ENCODE measurements at regions not wholly inside any gene's neighbourhood (a gene's known extent, or its start where the extent isn't known, plus 50 kb on each side); places are given as distances from the start of the nearest gene placed in this dataset.

DNA sequence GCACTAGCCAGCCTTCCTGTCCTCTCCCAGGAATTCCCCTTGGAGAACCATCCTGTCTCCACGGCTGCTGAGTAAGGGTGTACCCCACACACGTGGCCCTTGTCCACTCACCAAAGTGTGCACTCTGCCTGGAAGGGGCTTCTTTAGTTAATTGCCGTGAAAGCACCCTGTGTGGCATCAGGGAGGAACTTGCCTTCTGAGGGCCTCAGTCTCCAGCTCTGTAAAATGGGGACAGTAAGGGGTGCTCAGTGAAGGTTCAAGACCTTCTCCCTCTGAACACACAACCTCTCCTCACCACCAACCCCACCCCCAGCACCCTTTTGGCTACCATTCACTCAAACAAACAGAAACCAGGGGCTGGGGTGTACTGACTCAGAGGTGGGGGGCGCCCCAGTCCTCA lies 59.1 kb upstream of the LHX1 start:
- H3K27me3 Mint-ChIP-seq, result peaks cover 28% of the 10 kb centered on the region
- no peak overlapping the region for H3K27ac Mint-ChIP-seq
- H3K36me3 Mint-ChIP-seq (ENCODE audit: low read depth), result no peaks in the 10 kb centered on the region
- ChIA-PET POLR2A (no interaction called here), CTCF (no interaction called here)
- DNase-seq (no peak), ATAC-seq (no peak)
- intact Hi-C loops (cut with DNase I, micrococcal nuclease), result no loop called here
- H3K4me1 Mint-ChIP-seq, result peaks cover 5% of the 10 kb centered on the region
- H3K9me3 Mint-ChIP-seq (ENCODE audit: low read depth), result peaks cover 10% of the 10 kb centered on the region
- no peak overlapping the region for H3K4me3 Mint-ChIP-seq

DNA sequence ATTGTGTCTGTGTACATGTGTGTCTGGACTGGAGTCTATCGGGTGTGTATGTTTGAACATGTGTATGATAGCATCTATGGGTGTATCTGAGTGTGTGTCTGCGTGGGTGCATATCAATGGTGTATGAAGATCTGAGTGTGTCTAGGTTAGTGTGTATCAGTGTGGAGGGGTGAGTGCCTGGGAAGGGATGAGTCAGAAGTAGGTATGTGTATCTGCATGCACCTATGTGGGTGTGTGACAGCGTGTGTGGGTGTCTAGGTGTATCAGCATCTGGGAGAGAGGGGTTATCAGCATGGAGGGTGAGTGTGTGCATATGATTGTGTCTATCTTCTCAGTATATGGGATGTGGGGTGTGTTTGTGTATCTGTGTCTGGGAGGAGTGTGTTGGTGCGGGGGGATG lies 58.2 kb upstream of the LHX1 start:
- Mint-ChIP-seq H3K9me3 (ENCODE audit: low read depth) (peaks cover 10% of the 10 kb centered on the region), H3K27ac (no peak overlapping the region), H3K4me1 (peaks cover 5% of the 10 kb centered on the region), H3K4me3 (no peak overlapping the region), H3K27me3 (peaks cover 27% of the 10 kb centered on the region), H3K36me3 (ENCODE audit: low read depth) (no peaks in the 10 kb centered on the region)
- intact Hi-C loops (cut with DNase I, micrococcal nuclease), result no loop called here
- peak; percentile 79 for ATAC-seq
- CTCF ChIA-PET, result no interaction called here
- no peak for DNase-seq
- POLR2A ChIA-PET, result no interaction called here

DNA sequence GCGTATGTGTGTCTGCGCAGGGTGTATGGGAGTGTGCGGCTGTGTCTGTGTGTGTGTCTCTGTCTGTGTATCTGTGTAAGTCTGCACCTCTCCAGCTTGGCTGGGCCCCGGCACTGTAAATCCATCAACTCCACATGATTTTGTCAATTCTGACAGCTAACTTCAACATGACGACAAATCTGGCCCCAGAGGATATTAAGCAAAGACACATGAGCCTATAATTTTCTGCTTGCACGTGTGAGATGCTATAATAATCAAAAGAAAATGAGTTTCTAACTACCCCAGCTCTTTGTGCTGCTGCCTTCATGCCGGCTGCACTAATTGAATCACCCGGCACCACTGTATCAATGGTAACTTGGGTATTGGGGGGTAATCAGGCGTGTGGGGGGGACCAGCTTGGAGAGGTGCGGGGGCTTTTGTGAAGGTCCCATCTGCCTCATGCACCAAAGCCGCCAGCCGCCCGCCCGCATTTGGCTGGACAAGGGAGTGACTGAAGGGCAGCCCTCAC lies 57.6 kb upstream of the LHX1 start:
- ATAC-seq (no peak), DNase-seq (no peak)
- Mint-ChIP-seq H3K27me3 (peaks cover 29% of the 10 kb centered on the region), H3K9me3 (ENCODE audit: low read depth) (peaks cover 10% of the 10 kb centered on the region), H3K36me3 (ENCODE audit: low read depth) (no peaks in the 10 kb centered on the region), H3K27ac (no peak overlapping the region), H3K4me1 (peaks cover 5% of the 10 kb centered on the region), H3K4me3 (no peak overlapping the region)
- CTCF ChIA-PET, result no interaction called here
- POLR2A ChIA-PET, result no interaction called here
- intact Hi-C loops (cut with DNase I, micrococcal nuclease), result loop anchor here in 1 of 2 experiments (10.0 kb wide), 1 partner anchor 55 kb away; no protein-coding TSS in a partner anchor

DNA sequence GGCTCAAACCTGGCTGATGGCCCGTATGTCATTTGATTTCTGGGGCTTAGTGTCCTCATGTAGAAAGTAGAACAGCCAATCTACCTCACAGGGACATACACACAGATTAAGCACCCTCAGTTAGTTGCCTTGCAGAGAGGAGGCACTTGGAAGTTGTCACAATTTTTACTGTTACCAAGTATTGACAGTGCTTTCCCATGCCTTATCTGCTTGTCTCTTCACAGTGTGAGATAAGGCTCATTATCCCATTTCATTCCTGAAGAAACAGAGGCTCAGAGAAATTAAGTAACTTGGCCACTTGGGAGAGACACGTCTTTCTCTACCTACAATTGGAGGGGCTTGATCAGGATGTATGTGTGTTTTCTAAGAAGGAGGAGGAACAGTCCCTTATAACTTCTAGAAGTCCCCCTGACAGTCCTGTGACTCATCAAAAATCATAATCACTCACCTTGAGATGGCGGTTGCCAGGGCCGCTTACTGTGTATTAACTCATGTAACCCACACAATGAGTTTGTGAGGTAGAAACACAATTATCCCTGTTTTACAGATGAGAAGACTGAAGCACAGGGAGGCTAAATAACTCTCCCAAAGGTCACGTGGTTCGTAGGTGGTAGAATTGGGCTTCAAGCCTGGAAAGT lies 56.9 kb upstream of the LHX1 start:
- no peak overlapping the region for H3K4me3 Mint-ChIP-seq
- intact Hi-C loops (cut with DNase I, micrococcal nuclease), result loop anchor here in 1 of 2 experiments (10.0 kb wide), 1 partner anchor 56 kb away; no protein-coding TSS in a partner anchor
- DNase-seq (peak; percentile 29), ATAC-seq (peak; percentile 51)
- H3K9me3 Mint-ChIP-seq (ENCODE audit: low read depth), result peaks cover 10% of the 10 kb centered on the region
- POLR2A ChIA-PET, result no interaction called here
- H3K36me3 Mint-ChIP-seq (ENCODE audit: low read depth), result no peaks in the 10 kb centered on the region
- peaks cover 5% of the 10 kb centered on the region for H3K4me1 Mint-ChIP-seq
- CTCF ChIA-PET, result no interaction called here
- H3K27me3 Mint-ChIP-seq, result peaks cover 31% of the 10 kb centered on the region
- H3K27ac Mint-ChIP-seq, result no peak overlapping the region

DNA sequence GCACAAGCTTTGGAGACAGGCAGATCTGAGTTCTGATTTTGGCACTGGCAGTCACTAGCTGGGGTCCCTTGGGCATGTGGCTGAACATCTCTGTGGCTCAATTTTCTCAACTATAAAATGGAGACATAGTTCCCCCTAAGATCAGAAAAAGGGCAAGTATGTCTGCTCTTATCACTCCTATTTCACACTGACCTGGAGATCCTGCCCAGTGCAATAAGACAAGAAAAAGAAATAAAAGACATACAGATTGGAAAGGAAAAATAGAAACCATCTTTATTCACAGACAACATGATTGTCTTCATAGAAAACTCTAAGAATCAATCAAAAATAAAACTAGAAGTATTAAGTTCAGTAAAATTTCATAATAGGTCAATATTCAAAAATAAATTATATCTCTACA lies 56.0 kb upstream of the LHX1 start:
- ChIA-PET POLR2A (no interaction called here), CTCF (no interaction called here)
- H3K9me3 Mint-ChIP-seq (ENCODE audit: low read depth), result peaks cover 10% of the 10 kb centered on the region
- DNase-seq (no peak), ATAC-seq (no peak)
- H3K36me3 Mint-ChIP-seq (ENCODE audit: low read depth), result no peaks in the 10 kb centered on the region
- no peak overlapping the region for H3K27ac Mint-ChIP-seq
- H3K27me3 Mint-ChIP-seq, result peaks cover 37% of the 10 kb centered on the region
- no peak overlapping the region for H3K4me3 Mint-ChIP-seq
- intact Hi-C loops (cut with DNase I, micrococcal nuclease), result loop anchor here in 1 of 2 experiments (10.0 kb wide), 1 partner anchor 57 kb away; no protein-coding TSS in a partner anchor
- H3K4me1 Mint-ChIP-seq, result peaks cover 5% of the 10 kb centered on the region

DNA sequence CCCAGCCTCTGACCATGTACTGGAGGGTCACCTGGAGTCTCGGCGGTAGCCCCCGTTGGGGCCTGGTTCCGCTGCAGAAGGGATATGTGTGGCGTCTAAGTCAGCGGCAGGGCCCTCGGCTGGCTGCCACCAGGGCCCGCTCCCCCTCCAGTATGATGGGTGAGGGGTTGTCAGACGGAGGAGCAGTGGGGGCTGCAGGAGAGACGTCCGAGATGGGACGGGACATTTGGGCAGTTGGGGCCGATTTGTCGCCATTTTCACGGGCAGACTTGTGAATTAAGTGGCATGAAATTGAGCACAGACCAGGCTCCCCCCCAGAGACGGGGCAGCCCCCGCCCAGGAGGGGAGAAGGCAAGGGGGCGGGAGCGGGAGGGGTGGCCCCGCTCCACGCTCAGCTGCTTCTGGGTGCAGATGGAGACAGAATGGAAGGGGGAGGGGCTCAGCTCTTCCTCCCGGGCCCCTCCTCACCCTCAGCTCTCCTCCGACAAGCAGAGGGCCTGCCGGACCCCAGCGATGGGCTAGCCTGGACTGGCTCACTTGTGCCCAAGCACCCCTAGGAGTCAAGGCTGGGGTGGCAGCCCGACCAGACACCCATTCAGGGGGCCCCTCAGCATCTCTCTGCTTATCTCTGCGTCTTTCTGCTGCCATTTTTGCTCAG lies 52.7 kb upstream of the LHX1 start:
- POLR2A ChIA-PET, result no interaction called here
- H3K4me3 Mint-ChIP-seq, result no peak overlapping the region

DNA sequence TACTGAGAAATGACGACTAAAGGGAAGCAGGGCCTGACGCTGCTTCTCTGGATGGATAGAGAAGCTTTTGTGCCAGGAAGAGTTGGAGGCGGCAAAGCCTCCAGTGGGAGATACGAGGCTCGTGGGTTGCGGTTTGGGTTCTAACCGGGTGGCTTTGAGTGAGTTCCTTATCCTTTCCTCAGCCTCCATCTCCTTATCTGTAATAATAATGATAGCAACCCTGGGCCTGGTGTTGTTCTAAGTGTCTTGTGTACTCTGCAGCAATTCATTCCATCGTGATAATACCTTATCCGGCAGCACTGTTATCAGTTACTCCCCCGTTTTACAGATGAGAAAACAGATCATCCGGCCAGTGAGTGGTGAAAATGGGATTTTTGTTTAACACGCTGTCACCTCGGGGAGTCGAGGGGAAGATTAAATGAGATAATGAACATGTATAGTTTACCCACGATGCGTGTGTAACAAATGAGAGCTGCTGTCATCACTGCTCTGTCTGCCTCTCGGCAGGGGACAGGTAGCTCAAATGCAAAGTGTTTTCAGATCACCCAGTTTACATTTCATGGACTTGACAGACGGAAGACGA lies 52.0 kb upstream of the LHX1 start:
- DNase-seq, result no peak
- intact Hi-C loops (cut with DNase I, micrococcal nuclease), result loop anchor here in 1 of 2 experiments (10.0 kb wide), 1 partner anchor 60 kb away; no protein-coding TSS in a partner anchor
- peaks cover 38% of the 10 kb centered on the region for H3K27me3 Mint-ChIP-seq
- ChIA-PET POLR2A (no interaction called here), CTCF (no interaction called here)
- H3K9me3 Mint-ChIP-seq (ENCODE audit: low read depth), result peaks cover 10% of the 10 kb centered on the region
- no peaks in the 10 kb centered on the region for H3K4me1 Mint-ChIP-seq
- H3K4me3 Mint-ChIP-seq, result no peak overlapping the region
- ATAC-seq, result no peak
- no peak overlapping the region for H3K27ac Mint-ChIP-seq
- no peaks in the 10 kb centered on the region for H3K36me3 Mint-ChIP-seq (ENCODE audit: low read depth)

More for the DNA sequence above, 52.7 kb upstream of the LHX1 start:
- CTCF ChIA-PET, result no interaction called here
- Mint-ChIP-seq H3K4me1 (no peaks in the 10 kb centered on the region), H3K27me3 (peaks cover 38% of the 10 kb centered on the region), H3K27ac (no peak overlapping the region), H3K36me3 (ENCODE audit: low read depth) (no peaks in the 10 kb centered on the region), H3K9me3 (ENCODE audit: low read depth) (peaks cover 10% of the 10 kb centered on the region)
- ATAC-seq (no peak), DNase-seq (no peak)
- intact Hi-C loops (cut with DNase I, micrococcal nuclease), result loop anchor here in 1 of 2 experiments (10.0 kb wide), 1 partner anchor 60 kb away; no protein-coding TSS in a partner anchor

DNA sequence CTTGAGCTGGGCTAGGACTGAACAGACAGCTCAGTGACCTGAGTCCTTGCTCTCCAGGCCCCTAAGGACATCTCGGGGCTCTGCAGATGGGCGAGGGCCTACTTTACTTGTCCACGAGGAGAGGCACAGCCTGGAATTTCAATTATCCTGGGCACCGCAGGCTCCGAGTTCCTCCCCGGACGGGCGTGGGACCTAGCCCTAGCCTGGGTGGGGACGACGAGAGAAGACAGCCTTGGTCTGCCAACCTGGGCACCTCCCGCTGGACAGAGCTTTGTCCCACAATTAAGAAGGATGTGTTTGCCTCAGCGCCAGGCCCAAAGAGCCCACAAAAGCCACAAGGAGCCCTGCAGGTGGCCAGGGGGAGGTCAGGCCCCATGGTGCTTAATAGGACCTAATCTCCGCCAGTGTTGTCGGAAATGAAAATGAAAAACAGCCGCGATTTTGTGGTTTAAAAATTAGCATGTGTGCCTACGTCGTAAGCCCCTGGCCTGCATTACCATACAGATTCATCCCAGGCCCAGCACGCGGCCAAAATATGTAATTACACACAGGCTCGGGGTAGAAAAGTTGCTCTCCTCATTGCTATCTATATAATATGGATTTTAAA lies 51.4 kb upstream of the LHX1 start:
- ATAC-seq (no peak), DNase-seq (no peak)
- no peaks in the 10 kb centered on the region for H3K4me1 Mint-ChIP-seq
- H3K4me3 Mint-ChIP-seq, result no peak overlapping the region
- H3K27ac Mint-ChIP-seq, result no peak overlapping the region
- ChIA-PET POLR2A (no interaction called here), CTCF (no interaction called here)
- H3K27me3 Mint-ChIP-seq, result peaks cover 35% of the 10 kb centered on the region
- no peaks in the 10 kb centered on the region for H3K36me3 Mint-ChIP-seq (ENCODE audit: low read depth)
- intact Hi-C loops (cut with DNase I, micrococcal nuclease), result loop anchor here in 1 of 2 experiments (10.0 kb wide), 1 partner anchor 61 kb away; no protein-coding TSS in a partner anchor
- H3K9me3 Mint-ChIP-seq (ENCODE audit: low read depth), result peaks cover 8% of the 10 kb centered on the region

Data from activated CD4-positive, alpha-beta T cell treated with anti-CD3 and anti-CD28 coated beads for 36 hours (primary cell).